Spleen (tissue), 11 donors: ENCODE measurements at regions not wholly inside any gene's neighbourhood (a gene's known extent, or its start where the extent isn't known, plus 50 kb on each side); places are given as distances from the start of the nearest gene placed in this dataset.

Experiments
- DNase-seq: peaks from one replicate; pipeline ENCODE4 v3.0.0-alpha.2; 2020
- H3K27ac ChIP-seq, 8 donors: fragments of 200-600 bp; sonication (generic) in 7 of 8; 1 replicate in 4 of 8; 2 replicates in 4 of 8; pipeline versions ENCODE4 v1.5.0 to v1.8.0; 2016 to 2021; ENCODE audit warnings: inconsistent platforms in 4 of 8, mild to moderate bottlenecking in 4 of 8, moderate library complexity in 1 of 8
- H3K27me3 ChIP-seq, 7 donors: fragments of 200-600 bp; sonication (generic) in 6 of 7; replicated peaks in 1 of 7; 1 replicate in 4 of 7; 2 replicates in 3 of 7; pipeline versions ENCODE4 v1.5.0 to v1.8.0; 2016 to 2021; ENCODE audit warnings: inconsistent platforms in 3 of 7, mild to moderate bottlenecking in 1 of 7
- H3K36me3 ChIP-seq, 6 donors: fragments of 200-600 bp; sonication (generic) in 5 of 6; 1 replicate in 4 of 6; 2 replicates in 2 of 6; pipeline versions ENCODE4 v1.5.0 to v1.8.0; 2016 to 2021; ENCODE audit warnings: inconsistent platforms in 2 of 6
- H3K4me1 ChIP-seq, 6 donors: fragments of 200-600 bp; sonication (generic) in 5 of 6; 1 replicate in 3 of 6; 2 replicates in 3 of 6; pipeline versions ENCODE4 v1.5.0 to v1.8.0; 2016 to 2021; ENCODE audit warnings: inconsistent platforms in 3 of 6
- H3K4me3 ChIP-seq, 8 donors: fragments of 200-600 bp; sonication (generic) in 7 of 8; 1 replicate in 4 of 8; 2 replicates in 4 of 8; pipeline versions ENCODE4 v1.5.0 to v1.8.0; 2016 to 2021; ENCODE audit warnings: inconsistent platforms in 4 of 8, mild to moderate bottlenecking in 4 of 8, moderate library complexity in 2 of 8
- H3K9me3 ChIP-seq, 8 donors: fragments of 200-600 bp; sonication (generic) in 7 of 8; 1 replicate in 4 of 8; 2 replicates in 4 of 8; pipeline versions ENCODE4 v1.5.0 to v1.8.0; 2016 to 2021; ENCODE audit warnings: inconsistent platforms in 4 of 8
- POLR2A ChIP-seq, 3 donors: fragments of 450-650 bp; IDR thresholded peaks; one replicate each; pipeline ENCODE4 v1.5.1; 2017; ENCODE audit warnings: antibody characterized with exemption in 3 of 3, mild to moderate bottlenecking in 1 of 3
- POLR2AphosphoS5 ChIP-seq, 3 donors: sonication (generic); formaldehyde crosslinking; IDR thresholded peaks; one replicate each; pipeline ENCODE4 v1.5.1; 2017; ENCODE audit warnings: antibody characterized with exemption in 3 of 3
- WGBS, 5 donors: extraction: QIAGEN DNeasy Blood & Tissue Kit in 3 of 5; methylation state at CpG; one replicate each; pipeline versions ENCODE4 v1.1.5 to v1.1.7; 2013 to 2018; 5-methylcytosine and 5-hydroxymethylcytosine counted together
- intact Hi-C: fragments of 100-400 bp; cut with DNase I; formaldehyde crosslinking; loops from one replicate; pipeline ENCODE4 v1.15.0; 2023; ENCODE audit warnings: low total_unique reads
- TF ChIP-seq, protein P1 (sequence below), 11 experiments: fragments of 200-600 bp in 7 of 11; fragments of 450-650 bp in 4 of 11; sonication (generic) in 4 of 11; IDR thresholded peaks in 8 of 11; conservative IDR thresholded peaks in 3 of 11; 1 replicate in 7 of 11; 2 replicates in 4 of 11; pipeline versions ENCODE4 v1.4.0 to v1.8.0; 2016 to 2021; ENCODE audit warnings: antibody characterized with exemption in 11 of 11, inconsistent platforms in 4 of 11, mild to moderate bottlenecking in 1 of 11
- donor health status: healthy with polysubstance abuse.
- donor health status: DM: no; HTN: no; CAD: no; lungs with moderate emphysema.
- donor health status: DM: no; HTN: no; CAD: no.
- donor health status: Bipolar disorder and iron deficiency.
- donor health status: healthy.
- donor health status: DM: no; HTN: no; CAD: no.
- donor health status: DM: yes; HTN: yes; CAD: no.

DNA sequence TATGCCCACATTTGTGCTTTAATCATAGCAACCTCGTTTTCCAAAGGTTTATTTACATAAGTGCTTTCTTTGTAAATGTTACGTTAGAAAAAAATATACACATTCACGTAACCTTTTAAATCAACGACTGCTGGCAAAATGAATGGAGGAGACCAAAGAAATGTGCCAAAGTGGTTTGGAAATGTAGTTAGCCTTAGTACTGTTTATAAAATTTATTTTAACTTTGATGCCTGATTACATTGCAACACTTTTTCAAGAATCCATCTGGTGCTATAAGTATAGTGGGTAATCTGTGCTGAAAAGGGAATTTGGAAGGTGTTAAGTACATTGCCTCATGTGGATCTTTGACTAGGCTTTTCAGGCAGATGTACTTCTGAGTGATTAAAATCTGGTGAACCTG lies 108.9 kb downstream of the IFI44 start:
- 70 to 77% (median 76%) methylated on average over 4 of the region's 4 CpGs for WGBS, 5 donors
- no peak for DNase-seq
- H3K36me3 ChIP-seq, result no peaks in the 10 kb centered on the region
- no peaks in the 10 kb centered on the region for H3K4me1 ChIP-seq
- intact Hi-C loops, result no loop called here
- H3K27me3 ChIP-seq, result no peaks in the 10 kb centered on the region
- no peak overlapping the region for H3K4me3 ChIP-seq
- peaks cover 0 to 23% (median 0%) of the 10 kb centered on the region in 8 donors for H3K9me3 ChIP-seq
- TF ChIP-seq POLR2AphosphoS5 (IDR thresholded peaks at IDR 0.05) (no peak), POLR2A (IDR thresholded peaks at IDR 0.05) (no peak)
- TF ChIP-seq, protein P1, sequence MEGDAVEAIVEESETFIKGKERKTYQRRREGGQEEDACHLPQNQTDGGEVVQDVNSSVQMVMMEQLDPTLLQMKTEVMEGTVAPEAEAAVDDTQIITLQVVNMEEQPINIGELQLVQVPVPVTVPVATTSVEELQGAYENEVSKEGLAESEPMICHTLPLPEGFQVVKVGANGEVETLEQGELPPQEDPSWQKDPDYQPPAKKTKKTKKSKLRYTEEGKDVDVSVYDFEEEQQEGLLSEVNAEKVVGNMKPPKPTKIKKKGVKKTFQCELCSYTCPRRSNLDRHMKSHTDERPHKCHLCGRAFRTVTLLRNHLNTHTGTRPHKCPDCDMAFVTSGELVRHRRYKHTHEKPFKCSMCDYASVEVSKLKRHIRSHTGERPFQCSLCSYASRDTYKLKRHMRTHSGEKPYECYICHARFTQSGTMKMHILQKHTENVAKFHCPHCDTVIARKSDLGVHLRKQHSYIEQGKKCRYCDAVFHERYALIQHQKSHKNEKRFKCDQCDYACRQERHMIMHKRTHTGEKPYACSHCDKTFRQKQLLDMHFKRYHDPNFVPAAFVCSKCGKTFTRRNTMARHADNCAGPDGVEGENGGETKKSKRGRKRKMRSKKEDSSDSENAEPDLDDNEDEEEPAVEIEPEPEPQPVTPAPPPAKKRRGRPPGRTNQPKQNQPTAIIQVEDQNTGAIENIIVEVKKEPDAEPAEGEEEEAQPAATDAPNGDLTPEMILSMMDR (IDR thresholded peaks at IDR 0.05 in 8 of 11, conservative IDR thresholded peaks at IDR 0.05 in 3 of 11), result no peak
- no peak overlapping the region for H3K27ac ChIP-seq

DNA sequence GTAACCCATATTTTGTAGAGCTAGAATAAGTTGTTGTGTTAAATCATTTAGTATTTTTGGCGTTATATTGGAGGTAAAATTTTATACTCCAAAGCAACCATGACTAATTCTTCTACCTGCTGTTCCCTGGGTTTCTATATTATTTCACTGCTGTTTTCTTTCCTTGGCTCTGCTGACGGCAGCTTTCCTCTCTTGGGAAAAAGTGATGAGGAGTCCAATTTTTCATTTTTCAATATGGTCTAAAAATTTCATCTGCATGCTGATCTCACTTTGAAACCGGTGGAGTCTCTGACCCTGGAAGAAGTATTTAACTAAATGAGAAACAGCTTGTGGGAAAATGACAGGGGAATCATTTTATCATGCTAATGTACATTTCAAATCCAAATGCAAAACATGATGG lies 110.2 kb downstream of the IFI44 start:
- H3K27me3 ChIP-seq, result no peaks in the 10 kb centered on the region
- H3K4me3 ChIP-seq, result no peak overlapping the region
- 65 to 84% (median 81%) methylated on average over 3 of the region's 3 CpGs for WGBS, 5 donors
- TF ChIP-seq, protein P1 (IDR thresholded peaks at IDR 0.05 in 8 of 11, conservative IDR thresholded peaks at IDR 0.05 in 3 of 11), result no peak
- no peak for TF ChIP-seq POLR2A (IDR thresholded peaks at IDR 0.05)
- TF ChIP-seq POLR2AphosphoS5 (IDR thresholded peaks at IDR 0.05), result no peak
- intact Hi-C loops, result no loop called here
- no peaks in the 10 kb centered on the region for H3K36me3 ChIP-seq
- DNase-seq, result no peak
- no peak overlapping the region for H3K27ac ChIP-seq
- peaks cover 0 to 10% (median 0%) of the 10 kb centered on the region in 8 donors for H3K9me3 ChIP-seq
- no peaks in the 10 kb centered on the region for H3K4me1 ChIP-seq

DNA sequence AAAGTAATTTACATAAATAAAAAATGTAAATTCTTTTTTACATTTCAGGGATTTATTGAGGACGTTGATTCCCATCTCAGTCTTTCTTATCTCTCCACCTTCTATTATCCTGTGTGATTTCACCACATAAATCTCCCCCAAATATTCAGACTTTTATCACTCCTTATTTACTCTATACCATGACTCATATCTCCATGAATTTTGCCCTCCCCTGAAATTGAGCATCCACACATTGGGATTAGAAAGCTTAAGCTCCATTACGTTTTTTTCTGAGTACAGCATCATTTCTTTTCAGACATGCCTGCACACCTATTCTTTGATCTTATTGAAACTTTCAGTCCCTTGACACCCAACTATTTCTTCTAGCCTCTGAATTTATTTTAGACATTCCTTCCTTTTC lies 111.2 kb downstream of the IFI44 start:
- no peaks in the 10 kb centered on the region for H3K36me3 ChIP-seq
- intact Hi-C loops, result no loop called here
- H3K9me3 ChIP-seq, result peaks cover 0 to 8% (median 2%) of the 10 kb centered on the region in 8 donors
- H3K4me3 ChIP-seq, result no peak overlapping the region
- 61 to 74% (median 69%) methylated on average over 2 of the region's 2 CpGs for whole genome bisulfite sequencing, 5 donors
- no peaks in the 10 kb centered on the region for H3K4me1 ChIP-seq
- no peak overlapping the region for H3K27ac ChIP-seq
- H3K27me3 ChIP-seq, result no peaks in the 10 kb centered on the region
- DNase-seq, result no peak
- TF ChIP-seq POLR2A (IDR thresholded peaks at IDR 0.05) (no peak), POLR2AphosphoS5 (IDR thresholded peaks at IDR 0.05) (no peak)
- TF ChIP-seq, protein P1 (IDR thresholded peaks at IDR 0.05 in 8 of 11, conservative IDR thresholded peaks at IDR 0.05 in 3 of 11), result no peak

DNA sequence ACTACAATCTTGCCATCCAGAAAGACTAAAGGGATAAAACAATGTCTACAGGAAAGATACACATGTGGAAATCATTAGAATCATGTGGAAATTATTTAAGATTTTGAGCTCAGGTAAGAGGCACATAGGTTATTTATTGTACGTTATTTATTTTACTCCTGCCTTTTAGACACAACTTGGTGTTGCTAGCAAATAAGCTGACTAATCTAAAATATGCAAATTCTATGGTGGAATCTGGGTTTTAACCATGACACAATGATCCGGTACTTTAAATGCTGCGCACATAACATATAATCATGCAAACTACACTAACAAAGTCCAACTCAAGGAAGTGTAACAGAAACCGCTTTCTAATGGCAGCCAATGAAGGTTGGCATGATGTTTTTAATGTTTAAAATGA lies 112.5 kb downstream of the IFI44 start:
- WGBS, 5 donors, result 89 to 94% (median 91%) methylated on average over 4 of the region's 4 CpGs
- Histone ChIP-seq H3K27ac (no peak overlapping the region), H3K4me3 (no peak overlapping the region), H3K27me3 (no peaks in the 10 kb centered on the region), H3K9me3 (peaks cover 0 to 8% (median 2%) of the 10 kb centered on the region in 8 donors), H3K4me1 (no peaks in the 10 kb centered on the region), H3K36me3 (no peaks in the 10 kb centered on the region)
- intact Hi-C loops, result no loop called here
- DNase-seq, result no peak
- TF ChIP-seq, protein P1 (IDR thresholded peaks at IDR 0.05 in 8 of 11, conservative IDR thresholded peaks at IDR 0.05 in 3 of 11), result no peak
- TF ChIP-seq POLR2AphosphoS5 (IDR thresholded peaks at IDR 0.05), result no peak
- no peak for TF ChIP-seq POLR2A (IDR thresholded peaks at IDR 0.05)
